ENCODE measurements at regions not wholly inside any gene's neighbourhood (a gene's known extent, or its start where the extent isn't known, plus 50 kb on each side); places are given as distances from the start of the nearest gene placed in this dataset.

DNA sequence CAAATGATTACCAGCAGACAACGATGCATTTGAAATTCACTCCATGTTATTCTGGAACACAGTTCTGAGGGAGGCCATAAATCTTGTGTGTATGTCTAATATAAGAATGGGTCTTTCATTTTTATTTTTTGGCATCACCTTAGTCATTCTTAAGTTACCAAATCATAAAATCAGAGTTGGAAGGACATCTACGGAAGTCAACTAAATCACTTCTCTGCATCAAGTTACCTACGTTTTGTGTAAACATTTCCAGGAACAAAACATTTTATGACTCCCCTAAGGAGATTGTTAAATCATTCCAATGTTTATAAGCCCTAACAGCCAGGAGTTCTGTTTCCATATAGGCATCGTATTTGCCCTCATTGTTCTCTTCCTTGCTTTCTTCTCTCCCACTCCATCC, 378.2 kb downstream of the FAM170A start:
- FAIRE-seq (no peak), ATAC-seq (no peak), DNase-seq (ENCODE audit: extremely low read depth in 1 of 4, low spot score in 3 of 4) (no peak)
- Histone ChIP-seq H3K9ac (ENCODE audit: insufficient read depth in 1 of 2, low read depth in 2 of 2, low read length in 2 of 2) (no peak overlapping the region), H4K20me1 (replicated peaks; ENCODE audit: control insufficient read depth, insufficient read depth, low read length) (no peaks in the 10 kb centered on the region), H3K4me1 (replicated peaks in 1 of 2; ENCODE audit: control insufficient read depth in 2 of 2, insufficient read depth in 2 of 2, low read length in 2 of 2) (no peaks in the 10 kb centered on the region), H3K4me3 (no peak overlapping the region), H3K36me3 (ENCODE audit: control insufficient read depth, insufficient read depth, low read length) (no peaks in the 10 kb centered on the region), H3K27me3 (ENCODE audit: control insufficient read depth in 2 of 2, insufficient read depth in 2 of 2, low read length in 2 of 2) (no peaks in the 10 kb centered on the region), H2AFZ (ENCODE audit: low read depth, low read length) (no peak overlapping the region), H3K4me2 (ENCODE audit: insufficient read depth, low read length) (no peak overlapping the region), H3K27ac (ENCODE audit: extremely low read depth, low read depth, low read length) (no peak overlapping the region), H3K79me2 (ENCODE audit: control insufficient read depth, insufficient read depth, low read length) (no peaks in the 10 kb centered on the region), H3K9me3 (replicated peaks; ENCODE audit: control insufficient read depth, insufficient read depth, low read depth, low read length) (no peaks in the 10 kb centered on the region), H3K9me1 (ENCODE audit: control insufficient read depth, insufficient read depth, low read length) (no peaks in the 10 kb centered on the region)
- TF ChIP-seq SIN3B (IDR thresholded peaks at IDR 0.05; ENCODE audit: low read depth) (no peak), TEAD2 (tag; IDR thresholded peaks at IDR 0.05) (no peak), ZNF253 (CRISPR knock-in tag; conservative IDR thresholded peaks at IDR 0.05) (no peak), ZNF699 (CRISPR knock-in tag; IDR thresholded peaks at IDR 0.05; ENCODE audit: insufficient replicate concordance) (no peak), HNRNPLL (IDR thresholded peaks at IDR 0.05; ENCODE audit: low read depth, low read length, poor library complexity, severe bottlenecking) (no peak), SIN3A (IDR thresholded peaks at IDR 0.05; ENCODE audit: borderline replicate concordance in 2 of 2, control insufficient read depth in 1 of 2, low read depth in 2 of 2, low read length in 2 of 2) (no peak), CC2D1A (IDR thresholded peaks at IDR 0.05) (no peak), RB1 (IDR thresholded peaks at IDR 0.05; ENCODE audit: low read depth) (no peak), MECOM (CRISPR knock-in tag; IDR thresholded peaks at IDR 0.05) (no peak)
- TF ChIP-seq, protein P1, sequence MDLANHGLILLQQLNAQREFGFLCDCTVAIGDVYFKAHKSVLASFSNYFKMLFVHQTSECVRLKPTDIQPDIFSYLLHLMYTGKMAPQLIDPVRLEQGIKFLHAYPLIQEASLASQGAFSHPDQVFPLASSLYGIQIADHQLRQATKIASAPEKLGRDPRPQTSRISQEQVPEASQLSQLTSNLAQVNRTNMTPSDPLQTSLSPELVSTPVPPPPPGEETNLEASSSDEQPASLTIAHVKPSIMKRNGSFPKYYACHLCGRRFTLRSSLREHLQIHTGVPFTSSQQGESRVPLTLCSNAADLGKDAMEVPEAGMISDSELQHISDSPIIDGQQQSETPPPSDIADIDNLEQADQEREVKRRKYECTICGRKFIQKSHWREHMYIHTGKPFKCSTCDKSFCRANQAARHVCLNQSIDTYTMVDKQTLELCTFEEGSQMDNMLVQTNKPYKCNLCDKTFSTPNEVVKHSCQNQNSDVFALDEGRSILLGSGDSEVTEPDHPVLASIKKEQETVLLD (IDR thresholded peaks at IDR 0.05): no peak
- TF ChIP-seq, protein P2, sequence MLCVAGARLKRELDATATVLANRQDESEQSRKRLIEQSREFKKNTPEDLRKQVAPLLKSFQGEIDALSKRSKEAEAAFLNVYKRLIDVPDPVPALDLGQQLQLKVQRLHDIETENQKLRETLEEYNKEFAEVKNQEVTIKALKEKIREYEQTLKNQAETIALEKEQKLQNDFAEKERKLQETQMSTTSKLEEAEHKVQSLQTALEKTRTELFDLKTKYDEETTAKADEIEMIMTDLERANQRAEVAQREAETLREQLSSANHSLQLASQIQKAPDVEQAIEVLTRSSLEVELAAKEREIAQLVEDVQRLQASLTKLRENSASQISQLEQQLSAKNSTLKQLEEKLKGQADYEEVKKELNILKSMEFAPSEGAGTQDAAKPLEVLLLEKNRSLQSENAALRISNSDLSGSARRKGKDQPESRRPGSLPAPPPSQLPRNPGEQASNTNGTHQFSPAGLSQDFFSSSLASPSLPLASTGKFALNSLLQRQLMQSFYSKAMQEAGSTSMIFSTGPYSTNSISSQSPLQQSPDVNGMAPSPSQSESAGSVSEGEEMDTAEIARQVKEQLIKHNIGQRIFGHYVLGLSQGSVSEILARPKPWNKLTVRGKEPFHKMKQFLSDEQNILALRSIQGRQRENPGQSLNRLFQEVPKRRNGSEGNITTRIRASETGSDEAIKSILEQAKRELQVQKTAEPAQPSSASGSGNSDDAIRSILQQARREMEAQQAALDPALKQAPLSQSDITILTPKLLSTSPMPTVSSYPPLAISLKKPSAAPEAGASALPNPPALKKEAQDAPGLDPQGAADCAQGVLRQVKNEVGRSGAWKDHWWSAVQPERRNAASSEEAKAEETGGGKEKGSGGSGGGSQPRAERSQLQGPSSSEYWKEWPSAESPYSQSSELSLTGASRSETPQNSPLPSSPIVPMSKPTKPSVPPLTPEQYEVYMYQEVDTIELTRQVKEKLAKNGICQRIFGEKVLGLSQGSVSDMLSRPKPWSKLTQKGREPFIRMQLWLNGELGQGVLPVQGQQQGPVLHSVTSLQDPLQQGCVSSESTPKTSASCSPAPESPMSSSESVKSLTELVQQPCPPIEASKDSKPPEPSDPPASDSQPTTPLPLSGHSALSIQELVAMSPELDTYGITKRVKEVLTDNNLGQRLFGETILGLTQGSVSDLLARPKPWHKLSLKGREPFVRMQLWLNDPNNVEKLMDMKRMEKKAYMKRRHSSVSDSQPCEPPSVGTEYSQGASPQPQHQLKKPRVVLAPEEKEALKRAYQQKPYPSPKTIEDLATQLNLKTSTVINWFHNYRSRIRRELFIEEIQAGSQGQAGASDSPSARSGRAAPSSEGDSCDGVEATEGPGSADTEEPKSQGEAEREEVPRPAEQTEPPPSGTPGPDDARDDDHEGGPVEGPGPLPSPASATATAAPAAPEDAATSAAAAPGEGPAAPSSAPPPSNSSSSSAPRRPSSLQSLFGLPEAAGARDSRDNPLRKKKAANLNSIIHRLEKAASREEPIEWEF (CRISPR knock-in tag; IDR thresholded peaks at IDR 0.05): no peak
- intact Hi-C loops (cut with micrococcal nuclease) (no loop called here), in situ Hi-C loops (cut with MboI) (no loop called here)
- ChIA-PET CTCF (ENCODE audit: low intra/inter-chr PET ratio) (no interaction called here), POLR2A (no interaction called here)
- BruUV-seq (replicated peaks): no TSS peak
- WGBS (ENCODE audit: insufficient coverage, low coverage, missing lambda C conversion rate): 0% methylated on average over 4 of the region's 4 CpGs

All from K562 (cell line).